ENCODE measurements at regions not wholly inside any gene's neighbourhood (a gene's known extent, or its start where the extent isn't known, plus 50 kb on each side); places are given as distances from the start of the nearest gene placed in this dataset.

GRCh38 chr15:95096651-95097050, 865.3 kb downstream of the MCTP2 start:
- TF ChIP-seq CTCF (conservative IDR thresholded peaks at IDR 0.05; ENCODE audit: low read depth in 2 of 2) (no peak), POLR2AphosphoS5 (IDR thresholded peaks at IDR 0.05; ENCODE audit: low read depth) (no peak), EZH2 (IDR thresholded peaks at IDR 0.05; ENCODE audit: low read depth, unreplicated experiment) (no peak), CREB1 (CRISPR knock-in tag; IDR thresholded peaks at IDR 0.05; ENCODE audit: low read depth) (no peak), NANOG (IDR thresholded peaks at IDR 0.05; ENCODE audit: borderline replicate concordance) (no peak), REST (IDR thresholded peaks at IDR 0.05; ENCODE audit: unreplicated experiment) (no peak), EZH2phosphoT487 (IDR thresholded peaks at IDR 0.05; ENCODE audit: unreplicated experiment) (no peak), JUNB (IDR thresholded peaks at IDR 0.05; ENCODE audit: unreplicated experiment) (no peak), ETS1 (IDR thresholded peaks at IDR 0.05) (no peak), ZNF331 (CRISPR knock-in tag; IDR thresholded peaks at IDR 0.05; ENCODE audit: low read depth) (no peak)
